Transverse colon (tissue), 3 donors: ENCODE measurements at regions not wholly inside any gene's neighbourhood (a gene's known extent, or its start where the extent isn't known, plus 50 kb on each side); places are given as distances from the start of the nearest gene placed in this dataset.

Experiments
- POLR2A ChIP-seq: fragments of 450-650 bp; IDR thresholded peaks from one replicate; pipeline ENCODE4 v1.6.1; 2016; ENCODE audit warnings: antibody characterized with exemption, mild to moderate bottlenecking, moderate library complexity
- TF ChIP-seq, protein P1 (sequence below), 5 experiments: fragments of 200-600 bp in 3 of 5; fragments of 450-650 bp in 2 of 5; sonication (generic) in 3 of 5; IDR thresholded peaks; 1 replicate in 2 of 5; 2 replicates in 3 of 5; pipeline ENCODE4 v1.5.1; 2016 to 2017; ENCODE audit warnings: antibody characterized with exemption in 5 of 5, inconsistent platforms in 3 of 5, mild to moderate bottlenecking in 2 of 5, moderate library complexity in 1 of 5

DNA sequence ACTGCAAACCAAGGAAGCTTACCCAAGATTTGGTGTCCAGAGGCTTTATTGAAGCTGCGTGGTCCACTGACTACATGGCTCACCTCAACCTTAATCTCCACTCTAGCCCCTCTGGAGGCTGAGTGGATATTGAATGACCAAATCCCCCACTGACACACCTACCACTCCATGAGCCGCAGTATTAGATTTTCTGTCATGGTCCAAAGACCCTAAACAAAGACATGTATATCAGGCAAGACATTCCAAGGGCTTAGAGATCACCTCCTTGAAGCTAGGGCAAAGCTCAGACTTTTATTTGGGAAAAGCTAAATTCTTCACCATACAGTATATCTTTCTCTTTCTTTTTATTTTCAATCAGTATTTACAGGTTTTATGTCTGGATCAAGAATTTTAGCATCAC is 346.2 kb upstream of the CTNND2 start:
- TF ChIP-seq POLR2A, result no peak
- TF ChIP-seq, protein P1, sequence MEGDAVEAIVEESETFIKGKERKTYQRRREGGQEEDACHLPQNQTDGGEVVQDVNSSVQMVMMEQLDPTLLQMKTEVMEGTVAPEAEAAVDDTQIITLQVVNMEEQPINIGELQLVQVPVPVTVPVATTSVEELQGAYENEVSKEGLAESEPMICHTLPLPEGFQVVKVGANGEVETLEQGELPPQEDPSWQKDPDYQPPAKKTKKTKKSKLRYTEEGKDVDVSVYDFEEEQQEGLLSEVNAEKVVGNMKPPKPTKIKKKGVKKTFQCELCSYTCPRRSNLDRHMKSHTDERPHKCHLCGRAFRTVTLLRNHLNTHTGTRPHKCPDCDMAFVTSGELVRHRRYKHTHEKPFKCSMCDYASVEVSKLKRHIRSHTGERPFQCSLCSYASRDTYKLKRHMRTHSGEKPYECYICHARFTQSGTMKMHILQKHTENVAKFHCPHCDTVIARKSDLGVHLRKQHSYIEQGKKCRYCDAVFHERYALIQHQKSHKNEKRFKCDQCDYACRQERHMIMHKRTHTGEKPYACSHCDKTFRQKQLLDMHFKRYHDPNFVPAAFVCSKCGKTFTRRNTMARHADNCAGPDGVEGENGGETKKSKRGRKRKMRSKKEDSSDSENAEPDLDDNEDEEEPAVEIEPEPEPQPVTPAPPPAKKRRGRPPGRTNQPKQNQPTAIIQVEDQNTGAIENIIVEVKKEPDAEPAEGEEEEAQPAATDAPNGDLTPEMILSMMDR (IDR thresholded peaks at IDR 0.05), result no peak
